ENCODE measurements at regions not wholly inside any gene's neighbourhood (a gene's known extent, or its start where the extent isn't known, plus 50 kb on each side); places are given as distances from the start of the nearest gene placed in this dataset.

GRCh38 chr3:75059120-75059519 is 444.7 kb upstream of the CNTN3 start:
- TF ChIP-seq CTCF (conservative IDR thresholded peaks at IDR 0.05 in 1 of 2, IDR thresholded peaks at IDR 0.05 in 1 of 2; ENCODE audit: low read depth in 1 of 2, low read length in 2 of 2) (no peak), EZH2 (IDR thresholded peaks at IDR 0.05; ENCODE audit: low read length, missing control alignments) (no peak)

Data from fibroblast of lung (primary cell).